Suprapubic skin (tissue), 4 donors: ENCODE measurements at regions not wholly inside any gene's neighbourhood (a gene's known extent, or its start where the extent isn't known, plus 50 kb on each side); places are given as distances from the start of the nearest gene placed in this dataset.

ENCODE experiments used
- EP300 ChIP-seq: sonication (generic); formaldehyde crosslinking; IDR thresholded peaks from one replicate; pipeline ENCODE4 v1.6.1; 2017; ENCODE audit warnings: antibody characterized with exemption
- POLR2A ChIP-seq, 2 donors: fragments of 450-650 bp; IDR thresholded peaks; one replicate each; pipeline ENCODE4 v1.6.1; 2017; ENCODE audit warnings: antibody characterized with exemption in 2 of 2, mild to moderate bottlenecking in 2 of 2, moderate library complexity in 2 of 2
- POLR2AphosphoS5 ChIP-seq, 3 donors: sonication (generic); formaldehyde crosslinking; IDR thresholded peaks; one replicate each; pipeline ENCODE4 v1.6.1; 2017; ENCODE audit warnings: antibody characterized with exemption in 3 of 3
- TF ChIP-seq, protein P1 (sequence below), 2 donors: fragments of 200-600 bp in 1 of 2; fragments of 450-650 bp in 1 of 2; sonication (generic) in 1 of 2; IDR thresholded peaks; one replicate each; pipeline ENCODE4 v1.5.1; 2016 to 2019; ENCODE audit warnings: antibody characterized with exemption in 2 of 2, mild to moderate bottlenecking in 1 of 2, moderate library complexity in 1 of 2

DNA sequence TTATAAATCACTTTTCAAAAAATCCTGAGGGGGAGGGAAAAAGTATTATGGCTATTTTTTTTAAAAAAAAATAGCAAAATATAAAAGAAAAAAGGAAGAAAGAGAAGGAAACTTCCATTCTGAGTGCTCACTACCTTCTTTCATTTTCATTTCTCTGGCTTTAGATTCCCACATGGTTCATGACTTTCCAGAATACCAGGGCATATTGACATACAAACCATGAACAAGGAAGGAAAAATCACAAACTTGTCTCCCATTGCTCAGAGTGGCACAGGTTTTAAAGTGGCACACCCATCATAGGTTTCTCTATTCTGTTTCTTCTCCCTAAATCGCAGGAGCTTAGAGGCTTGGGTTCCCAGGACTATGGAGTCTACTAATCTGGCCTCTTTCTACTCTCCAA lies 136.3 kb upstream of the CXXC4 start:
- no peak for TF ChIP-seq POLR2A (IDR thresholded peaks at IDR 0.05)
- TF ChIP-seq, protein P1, sequence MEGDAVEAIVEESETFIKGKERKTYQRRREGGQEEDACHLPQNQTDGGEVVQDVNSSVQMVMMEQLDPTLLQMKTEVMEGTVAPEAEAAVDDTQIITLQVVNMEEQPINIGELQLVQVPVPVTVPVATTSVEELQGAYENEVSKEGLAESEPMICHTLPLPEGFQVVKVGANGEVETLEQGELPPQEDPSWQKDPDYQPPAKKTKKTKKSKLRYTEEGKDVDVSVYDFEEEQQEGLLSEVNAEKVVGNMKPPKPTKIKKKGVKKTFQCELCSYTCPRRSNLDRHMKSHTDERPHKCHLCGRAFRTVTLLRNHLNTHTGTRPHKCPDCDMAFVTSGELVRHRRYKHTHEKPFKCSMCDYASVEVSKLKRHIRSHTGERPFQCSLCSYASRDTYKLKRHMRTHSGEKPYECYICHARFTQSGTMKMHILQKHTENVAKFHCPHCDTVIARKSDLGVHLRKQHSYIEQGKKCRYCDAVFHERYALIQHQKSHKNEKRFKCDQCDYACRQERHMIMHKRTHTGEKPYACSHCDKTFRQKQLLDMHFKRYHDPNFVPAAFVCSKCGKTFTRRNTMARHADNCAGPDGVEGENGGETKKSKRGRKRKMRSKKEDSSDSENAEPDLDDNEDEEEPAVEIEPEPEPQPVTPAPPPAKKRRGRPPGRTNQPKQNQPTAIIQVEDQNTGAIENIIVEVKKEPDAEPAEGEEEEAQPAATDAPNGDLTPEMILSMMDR (IDR thresholded peaks at IDR 0.05): no peak
- no peak for TF ChIP-seq POLR2AphosphoS5 (IDR thresholded peaks at IDR 0.05)
- no peak for TF ChIP-seq EP300
